Iris pigment epithelial cell (primary cell): ENCODE measurements at regions not wholly inside any gene's neighbourhood (a gene's known extent, or its start where the extent isn't known, plus 50 kb on each side); places are given as distances from the start of the nearest gene placed in this dataset.
"Not testable (repeated sequence)": the region's sequence is repeated elsewhere in the genome, so short reads cannot be mapped to it uniquely, and the experiment has no call there.

Experiments used
- DNase-seq: peaks from one replicate; pipeline ENCODE4 v3.0.0-alpha.2; 2011; ENCODE audit warnings: low read depth

- peak; percentile 89 for DNase-seq
Observed at GRCh38 chr11:16605894-16606783, 132.3 kb upstream of the C11orf58 start.

- DNase-seq, result no peak
Observed at GRCh38 chr11:16605389-16605893, 133.0 kb upstream of the C11orf58 start.

GRCh38 chr11:16604794-16605388, 133.6 kb upstream of the C11orf58 start:
- no peak for DNase-seq

GRCh38 chr11:16603890-16604793, 134.3 kb upstream of the C11orf58 start:
- no peak for DNase-seq

GRCh38 chr11:16603245-16603644, 135.2 kb upstream of the C11orf58 start:
- DNase-seq, result no peak

- DNase-seq, result no peak
Observed at GRCh38 chr11:16598906-16599305, 139.5 kb upstream of the C11orf58 start.

- no peak for DNase-seq
Observed at GRCh38 chr11:16598032-16598431, 140.4 kb upstream of the C11orf58 start.

GRCh38 chr11:16596231-16596630, 142.2 kb upstream of the C11orf58 start:
- DNase-seq, result no peak

- no peak for DNase-seq
Observed at GRCh38 chr11:16591157-16591556, 147.3 kb upstream of the C11orf58 start.

- DNase-seq, result no peak
Observed at GRCh38 chr11:16587670-16588069, 150.8 kb upstream of the C11orf58 start.

GRCh38 chr11:16584569-16584968, 153.9 kb upstream of the C11orf58 start:
- no peak for DNase-seq

GRCh38 chr11:16581078-16581477, 157.4 kb upstream of the C11orf58 start:
- DNase-seq, result not testable (repeated sequence)

- DNase-seq, result no peak
Observed at GRCh38 chr11:16577490-16577889, 161.0 kb upstream of the C11orf58 start.

- not testable (repeated sequence) for DNase-seq
Observed at GRCh38 chr11:16574889-16575288, 163.6 kb upstream of the C11orf58 start.

- DNase-seq, result no peak
Observed at GRCh38 chr11:16572945-16573344, 165.5 kb upstream of the C11orf58 start.

GRCh38 chr11:16561150-16561549, 177.3 kb upstream of the C11orf58 start:
- no peak for DNase-seq

- no peak for DNase-seq
Observed at GRCh38 chr11:16558494-16558893, 180.0 kb upstream of the C11orf58 start.

GRCh38 chr11:16555956-16556355, 182.5 kb upstream of the C11orf58 start:
- no peak for DNase-seq

GRCh38 chr11:16554361-16554760, 184.1 kb upstream of the C11orf58 start:
- DNase-seq, result no peak

- DNase-seq, result no peak
Observed at GRCh38 chr11:16547879-16548278, 190.6 kb upstream of the C11orf58 start.

GRCh38 chr11:16543642-16544041, 187.3 kb upstream of the SOX6 start:
- DNase-seq, result no peak

GRCh38 chr11:16542353-16542752, 186.0 kb upstream of the SOX6 start:
- DNase-seq, result no peak
